ENCODE measurements at regions not wholly inside any gene's neighbourhood (a gene's known extent, or its start where the extent isn't known, plus 50 kb on each side); places are given as distances from the start of the nearest gene placed in this dataset.

DNA sequence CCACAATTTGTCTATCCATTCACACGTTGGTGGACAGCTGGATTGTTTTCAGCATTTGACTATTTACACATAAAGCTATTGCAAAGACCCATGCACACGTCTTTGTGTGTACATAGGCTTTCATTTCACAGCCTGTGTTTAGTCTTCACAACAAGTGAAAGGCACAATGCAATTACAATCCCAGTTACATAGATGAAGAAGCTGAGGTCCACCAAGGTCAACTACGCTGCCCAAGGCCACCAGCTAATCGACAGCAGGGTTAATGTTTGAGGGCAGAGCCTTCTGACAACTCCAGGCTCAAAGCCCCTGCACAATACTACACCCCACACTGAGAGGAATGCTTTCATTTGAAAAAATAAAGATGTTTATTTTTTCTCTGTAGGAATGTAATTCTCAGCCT, 93.6 kb upstream of the CDH13 start:
- Histone ChIP-seq H4K20me1 (ENCODE audit: insufficient read depth) (no peaks in the 10 kb centered on the region), H3K9ac (no peak overlapping the region), H3K9me3 (no peaks in the 10 kb centered on the region), H3K27ac (ENCODE audit: low read depth in 2 of 2, low read length in 1 of 2) (no peak overlapping the region), H2AFZ (ENCODE audit: low read depth) (no peak overlapping the region), H3K4me2 (no peak overlapping the region), H3K9me2 (no peaks in the 10 kb centered on the region), H3F3A (replicated peaks; ENCODE audit: insufficient read depth) (no peaks in the 10 kb centered on the region), H3K27me3 (ENCODE audit: insufficient read depth) (no peaks in the 10 kb centered on the region), H3K79me2 (ENCODE audit: insufficient read depth) (no peaks in the 10 kb centered on the region), H3K4me1 (ENCODE audit: control insufficient read depth in 1 of 2, insufficient read depth in 2 of 2, low read depth in 1 of 2, low read length in 1 of 2) (no peaks in the 10 kb centered on the region), H3K36me3 (replicated peaks in 1 of 2; ENCODE audit: control insufficient read depth in 1 of 2, insufficient read depth in 2 of 2, low read length in 1 of 2) (no peaks in the 10 kb centered on the region), H3K4me3 (ENCODE audit: low read depth in 2 of 2, low read length in 1 of 2) (no peak overlapping the region)
- WGBS (ENCODE audit: low lambda C conversion rate), result 3% methylated on average over 4 of the region's 4 CpGs
- no peak for DNase-seq
- TF ChIP-seq NRF1 (IDR thresholded peaks at IDR 0.05; ENCODE audit: low read depth, low read length), result no peak
- no peak for TF ChIP-seq ELF1 (IDR thresholded peaks at IDR 0.05)
- TF ChIP-seq, protein P1, sequence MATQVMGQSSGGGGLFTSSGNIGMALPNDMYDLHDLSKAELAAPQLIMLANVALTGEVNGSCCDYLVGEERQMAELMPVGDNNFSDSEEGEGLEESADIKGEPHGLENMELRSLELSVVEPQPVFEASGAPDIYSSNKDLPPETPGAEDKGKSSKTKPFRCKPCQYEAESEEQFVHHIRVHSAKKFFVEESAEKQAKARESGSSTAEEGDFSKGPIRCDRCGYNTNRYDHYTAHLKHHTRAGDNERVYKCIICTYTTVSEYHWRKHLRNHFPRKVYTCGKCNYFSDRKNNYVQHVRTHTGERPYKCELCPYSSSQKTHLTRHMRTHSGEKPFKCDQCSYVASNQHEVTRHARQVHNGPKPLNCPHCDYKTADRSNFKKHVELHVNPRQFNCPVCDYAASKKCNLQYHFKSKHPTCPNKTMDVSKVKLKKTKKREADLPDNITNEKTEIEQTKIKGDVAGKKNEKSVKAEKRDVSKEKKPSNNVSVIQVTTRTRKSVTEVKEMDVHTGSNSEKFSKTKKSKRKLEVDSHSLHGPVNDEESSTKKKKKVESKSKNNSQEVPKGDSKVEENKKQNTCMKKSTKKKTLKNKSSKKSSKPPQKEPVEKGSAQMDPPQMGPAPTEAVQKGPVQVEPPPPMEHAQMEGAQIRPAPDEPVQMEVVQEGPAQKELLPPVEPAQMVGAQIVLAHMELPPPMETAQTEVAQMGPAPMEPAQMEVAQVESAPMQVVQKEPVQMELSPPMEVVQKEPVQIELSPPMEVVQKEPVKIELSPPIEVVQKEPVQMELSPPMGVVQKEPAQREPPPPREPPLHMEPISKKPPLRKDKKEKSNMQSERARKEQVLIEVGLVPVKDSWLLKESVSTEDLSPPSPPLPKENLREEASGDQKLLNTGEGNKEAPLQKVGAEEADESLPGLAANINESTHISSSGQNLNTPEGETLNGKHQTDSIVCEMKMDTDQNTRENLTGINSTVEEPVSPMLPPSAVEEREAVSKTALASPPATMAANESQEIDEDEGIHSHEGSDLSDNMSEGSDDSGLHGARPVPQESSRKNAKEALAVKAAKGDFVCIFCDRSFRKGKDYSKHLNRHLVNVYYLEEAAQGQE (IDR thresholded peaks at IDR 0.05; ENCODE audit: low read depth, low read length), result no peak
- TF ChIP-seq NFIC (IDR thresholded peaks at IDR 0.05; ENCODE audit: borderline replicate concordance), result no peak
- no peak for TF ChIP-seq POLR2AphosphoS5 (IDR thresholded peaks at IDR 0.05; ENCODE audit: low read depth, low read length)
- no peak for TF ChIP-seq MXI1 (IDR thresholded peaks at IDR 0.05; ENCODE audit: low read depth, low read length)
- TF ChIP-seq, protein P2, sequence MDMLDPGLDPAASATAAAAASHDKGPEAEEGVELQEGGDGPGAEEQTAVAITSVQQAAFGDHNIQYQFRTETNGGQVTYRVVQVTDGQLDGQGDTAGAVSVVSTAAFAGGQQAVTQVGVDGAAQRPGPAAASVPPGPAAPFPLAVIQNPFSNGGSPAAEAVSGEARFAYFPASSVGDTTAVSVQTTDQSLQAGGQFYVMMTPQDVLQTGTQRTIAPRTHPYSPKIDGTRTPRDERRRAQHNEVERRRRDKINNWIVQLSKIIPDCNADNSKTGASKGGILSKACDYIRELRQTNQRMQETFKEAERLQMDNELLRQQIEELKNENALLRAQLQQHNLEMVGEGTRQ (IDR thresholded peaks at IDR 0.05; ENCODE audit: borderline replicate concordance, low read depth, low read length), result no peak
- TF ChIP-seq RFX5 (IDR thresholded peaks at IDR 0.05; ENCODE audit: low read length), result no peak
- TF ChIP-seq, protein P3, sequence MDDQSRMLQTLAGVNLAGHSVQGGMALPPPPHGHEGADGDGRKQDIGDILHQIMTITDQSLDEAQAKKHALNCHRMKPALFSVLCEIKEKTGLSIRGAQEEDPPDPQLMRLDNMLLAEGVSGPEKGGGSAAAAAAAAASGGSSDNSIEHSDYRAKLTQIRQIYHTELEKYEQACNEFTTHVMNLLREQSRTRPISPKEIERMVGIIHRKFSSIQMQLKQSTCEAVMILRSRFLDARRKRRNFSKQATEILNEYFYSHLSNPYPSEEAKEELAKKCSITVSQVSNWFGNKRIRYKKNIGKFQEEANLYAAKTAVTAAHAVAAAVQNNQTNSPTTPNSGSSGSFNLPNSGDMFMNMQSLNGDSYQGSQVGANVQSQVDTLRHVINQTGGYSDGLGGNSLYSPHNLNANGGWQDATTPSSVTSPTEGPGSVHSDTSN (IDR thresholded peaks at IDR 0.05), result no peak
- no peak for TF ChIP-seq SMC3 (IDR thresholded peaks at IDR 0.05; ENCODE audit: low read depth, low read length)
- no peak for TF ChIP-seq TAF1 (IDR thresholded peaks at IDR 0.05; ENCODE audit: borderline replicate concordance, low read depth, low read length)
- TF ChIP-seq FOSL2 (IDR thresholded peaks at IDR 0.05; ENCODE audit: borderline replicate concordance, low read depth), result no peak
- ChIA-PET CTCF (no interaction called here), POLR2A (no interaction called here)

DNA sequence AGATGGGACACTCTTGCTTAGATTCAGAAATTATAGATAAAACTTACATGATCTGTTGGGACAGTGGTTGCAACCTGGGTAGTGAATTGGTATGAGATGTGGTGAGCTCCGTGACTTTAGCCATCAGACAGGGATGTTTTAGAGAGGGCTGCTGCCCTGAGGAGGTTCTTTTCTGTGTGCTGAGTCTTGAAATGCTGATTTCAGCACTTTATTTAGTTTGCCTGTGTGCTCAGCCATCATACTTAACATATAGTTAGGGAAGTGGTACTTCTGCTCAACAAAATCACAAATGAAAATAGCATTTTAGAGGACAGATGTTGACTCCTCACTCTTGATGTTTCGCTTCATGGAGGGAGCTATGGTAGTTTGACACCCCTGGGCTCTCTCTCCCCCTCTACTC, 95.9 kb upstream of the CDH13 start:
- Histone ChIP-seq H3K9ac (no peak overlapping the region), H3K27ac (ENCODE audit: low read depth in 2 of 2, low read length in 1 of 2) (no peak overlapping the region), H3K9me2 (no peaks in the 10 kb centered on the region), H3F3A (replicated peaks; ENCODE audit: insufficient read depth) (no peaks in the 10 kb centered on the region), H3K36me3 (replicated peaks in 1 of 2; ENCODE audit: control insufficient read depth in 1 of 2, insufficient read depth in 2 of 2, low read length in 1 of 2) (no peaks in the 10 kb centered on the region), H3K4me3 (ENCODE audit: low read depth in 2 of 2, low read length in 1 of 2) (no peak overlapping the region), H3K27me3 (ENCODE audit: insufficient read depth) (no peaks in the 10 kb centered on the region), H3K4me1 (ENCODE audit: control insufficient read depth in 1 of 2, insufficient read depth in 2 of 2, low read depth in 1 of 2, low read length in 1 of 2) (no peaks in the 10 kb centered on the region), H3K9me3 (no peaks in the 10 kb centered on the region), H4K20me1 (ENCODE audit: insufficient read depth) (no peaks in the 10 kb centered on the region), H3K4me2 (no peak overlapping the region), H2AFZ (ENCODE audit: low read depth) (no peak overlapping the region), H3K79me2 (ENCODE audit: insufficient read depth) (no peaks in the 10 kb centered on the region)
- WGBS (ENCODE audit: low lambda C conversion rate), result 0% methylated on average over 2 of the region's 2 CpGs
- DNase-seq, result no peak
- POLR2A ChIA-PET, result no interaction called here
- CTCF ChIA-PET, result interaction anchor here (1.7 kb wide), 1 partner anchor 268 kb away, joined by 3 read pairs; no protein-coding TSS in a partner anchor
- TF ChIP-seq, protein P4, sequence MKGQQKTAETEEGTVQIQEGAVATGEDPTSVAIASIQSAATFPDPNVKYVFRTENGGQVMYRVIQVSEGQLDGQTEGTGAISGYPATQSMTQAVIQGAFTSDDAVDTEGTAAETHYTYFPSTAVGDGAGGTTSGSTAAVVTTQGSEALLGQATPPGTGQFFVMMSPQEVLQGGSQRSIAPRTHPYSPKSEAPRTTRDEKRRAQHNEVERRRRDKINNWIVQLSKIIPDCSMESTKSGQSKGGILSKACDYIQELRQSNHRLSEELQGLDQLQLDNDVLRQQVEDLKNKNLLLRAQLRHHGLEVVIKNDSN (IDR thresholded peaks at IDR 0.05; ENCODE audit: borderline replicate concordance, low read depth), result no peak
- no peak for TF ChIP-seq SMC3 (IDR thresholded peaks at IDR 0.05; ENCODE audit: low read depth, low read length)
- TF ChIP-seq, protein P2 (IDR thresholded peaks at IDR 0.05; ENCODE audit: borderline replicate concordance, low read depth, low read length), result no peak
- no peak for TF ChIP-seq RCOR1 (IDR thresholded peaks at IDR 0.05; ENCODE audit: low read length)
- TF ChIP-seq FOXJ3 (CRISPR knock-in tag; IDR thresholded peaks at IDR 0.05), result no peak
- TF ChIP-seq, protein P5, sequence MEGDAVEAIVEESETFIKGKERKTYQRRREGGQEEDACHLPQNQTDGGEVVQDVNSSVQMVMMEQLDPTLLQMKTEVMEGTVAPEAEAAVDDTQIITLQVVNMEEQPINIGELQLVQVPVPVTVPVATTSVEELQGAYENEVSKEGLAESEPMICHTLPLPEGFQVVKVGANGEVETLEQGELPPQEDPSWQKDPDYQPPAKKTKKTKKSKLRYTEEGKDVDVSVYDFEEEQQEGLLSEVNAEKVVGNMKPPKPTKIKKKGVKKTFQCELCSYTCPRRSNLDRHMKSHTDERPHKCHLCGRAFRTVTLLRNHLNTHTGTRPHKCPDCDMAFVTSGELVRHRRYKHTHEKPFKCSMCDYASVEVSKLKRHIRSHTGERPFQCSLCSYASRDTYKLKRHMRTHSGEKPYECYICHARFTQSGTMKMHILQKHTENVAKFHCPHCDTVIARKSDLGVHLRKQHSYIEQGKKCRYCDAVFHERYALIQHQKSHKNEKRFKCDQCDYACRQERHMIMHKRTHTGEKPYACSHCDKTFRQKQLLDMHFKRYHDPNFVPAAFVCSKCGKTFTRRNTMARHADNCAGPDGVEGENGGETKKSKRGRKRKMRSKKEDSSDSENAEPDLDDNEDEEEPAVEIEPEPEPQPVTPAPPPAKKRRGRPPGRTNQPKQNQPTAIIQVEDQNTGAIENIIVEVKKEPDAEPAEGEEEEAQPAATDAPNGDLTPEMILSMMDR (IDR thresholded peaks at IDR 0.05), result no peak
- TF ChIP-seq MXI1 (IDR thresholded peaks at IDR 0.05; ENCODE audit: low read depth, low read length), result no peak
- TF ChIP-seq RAD21 (IDR thresholded peaks at IDR 0.05; ENCODE audit: low read length), result no peak
- TF ChIP-seq TEAD4 (IDR thresholded peaks at IDR 0.05; ENCODE audit: borderline replicate concordance, insufficient read depth), result no peak
- TF ChIP-seq RXRA (IDR thresholded peaks at IDR 0.05; ENCODE audit: borderline replicate concordance, low read depth), result no peak
- no peak for TF ChIP-seq FOSL2 (IDR thresholded peaks at IDR 0.05; ENCODE audit: borderline replicate concordance, low read depth)

Measured in SK-N-SH (cell line).